ENCODE measurements at regions not wholly inside any gene's neighbourhood (a gene's known extent, or its start where the extent isn't known, plus 50 kb on each side); places are given as distances from the start of the nearest gene placed in this dataset.

DNA sequence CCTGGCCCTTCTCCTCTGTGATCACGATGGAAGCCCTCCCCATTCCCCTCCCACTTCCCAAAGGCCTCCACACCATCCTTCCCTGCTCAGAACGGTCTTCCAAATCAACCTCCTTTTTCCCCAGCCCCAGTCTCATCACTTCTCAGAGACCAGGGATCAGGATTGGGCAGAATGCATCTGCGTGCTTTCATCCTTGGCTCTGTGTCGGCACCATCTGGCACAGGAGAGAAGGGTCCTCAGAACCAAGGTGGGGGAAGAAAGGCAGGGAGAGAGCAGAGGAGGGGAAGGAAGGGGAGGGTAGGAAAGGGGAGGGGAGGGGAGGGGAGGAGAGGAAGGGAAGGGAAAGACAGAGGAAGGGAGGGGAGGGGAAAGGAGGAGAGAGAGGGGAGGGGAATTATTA is 52.4 kb upstream of the FICD start:
- in situ Hi-C loops (cut with HindIII; ENCODE audit: low pct_ligation_motif_present, low pct_unique_long_range_greater_than_20kb, low sequenced_read_pairs), result no loop called here
- DNase-seq, result no peak

DNA sequence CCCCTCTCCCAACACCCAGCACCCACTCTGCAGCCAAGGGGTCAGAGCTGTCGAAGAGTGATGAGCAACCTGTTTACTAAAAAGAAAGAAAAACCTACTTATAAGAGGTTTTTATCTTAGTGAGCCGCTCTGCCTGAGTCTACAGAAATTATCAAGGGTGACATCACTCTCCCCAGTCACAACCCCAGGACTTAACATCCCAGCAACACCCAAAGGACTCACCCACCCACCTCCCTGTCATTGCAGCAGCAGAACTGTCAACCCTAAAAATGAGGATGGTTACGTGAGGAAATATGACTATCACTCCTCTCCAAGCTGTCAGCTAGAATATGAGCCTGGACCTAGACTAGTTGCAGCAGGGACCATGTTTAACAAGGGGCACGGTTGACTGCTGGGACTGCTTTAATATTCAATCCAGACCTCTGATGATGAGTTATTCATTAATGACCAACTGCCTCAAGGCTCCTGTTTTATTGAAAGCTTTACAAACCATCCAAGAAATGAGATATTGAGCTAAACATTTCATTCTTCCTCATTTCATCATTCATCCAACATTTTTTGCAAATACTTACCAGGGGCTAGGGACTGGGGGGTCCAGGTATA is 53.9 kb upstream of the FICD start:
- peak; percentile 54 for DNase-seq
- in situ Hi-C loops (cut with HindIII; ENCODE audit: low pct_ligation_motif_present, low pct_unique_long_range_greater_than_20kb, low sequenced_read_pairs), result no loop called here

DNA sequence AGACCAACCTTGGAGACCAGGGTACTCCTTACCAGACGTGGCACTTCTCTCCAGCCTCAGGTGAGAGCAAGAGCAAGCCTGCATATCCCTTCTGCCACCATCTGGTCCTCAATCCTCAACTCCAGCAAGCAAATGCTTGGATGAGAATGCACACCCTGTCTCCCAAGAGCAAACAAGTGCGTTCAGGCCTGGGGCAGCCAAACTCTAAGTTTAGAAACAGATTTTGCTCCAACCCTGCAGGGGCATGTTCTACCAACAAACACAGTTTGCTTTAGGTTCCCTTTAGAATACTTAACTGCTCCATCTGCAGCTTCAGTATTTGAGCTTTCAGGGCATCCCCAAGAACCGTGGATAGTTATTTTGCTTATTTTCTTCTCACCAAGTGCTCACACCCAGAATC is 55.9 kb upstream of the FICD start:
- in situ Hi-C loops (cut with HindIII; ENCODE audit: low pct_ligation_motif_present, low pct_unique_long_range_greater_than_20kb, low sequenced_read_pairs), result no loop called here

DNA sequence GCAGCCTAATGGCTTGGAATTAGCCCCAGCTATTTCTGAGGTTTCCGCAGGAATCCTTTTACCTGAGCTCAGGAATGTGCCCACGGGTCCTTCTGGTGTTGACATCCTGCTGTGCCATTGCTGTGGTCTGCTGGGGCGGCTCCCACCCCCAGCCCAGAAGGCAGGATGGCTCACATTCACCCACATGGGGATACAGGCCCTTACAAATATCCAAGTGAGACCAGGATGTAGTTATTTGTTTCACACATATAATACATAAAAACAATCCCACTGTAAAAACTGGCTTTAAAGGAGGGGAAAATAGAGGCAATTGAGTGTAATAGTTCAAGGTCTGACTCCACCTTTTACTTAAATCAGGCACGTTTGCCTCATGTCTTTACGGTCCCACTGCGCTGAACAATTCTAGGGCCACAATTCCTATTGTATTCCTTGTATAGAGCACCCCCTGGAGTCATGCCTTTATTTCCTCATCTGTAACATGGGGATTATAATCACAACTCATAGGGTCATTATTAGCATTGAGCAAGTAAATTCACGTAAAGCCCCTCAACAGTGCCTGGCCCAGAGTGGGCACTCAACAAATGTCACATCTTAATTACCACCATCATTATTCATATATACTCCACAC is 57.2 kb upstream of the FICD start:
- in situ Hi-C loops (cut with HindIII; ENCODE audit: low pct_ligation_motif_present, low pct_unique_long_range_greater_than_20kb, low sequenced_read_pairs), result no loop called here
- DNase-seq, result no peak

More for the DNA sequence above, 55.9 kb upstream of the FICD start:
- DNase-seq, result no peak

DNA sequence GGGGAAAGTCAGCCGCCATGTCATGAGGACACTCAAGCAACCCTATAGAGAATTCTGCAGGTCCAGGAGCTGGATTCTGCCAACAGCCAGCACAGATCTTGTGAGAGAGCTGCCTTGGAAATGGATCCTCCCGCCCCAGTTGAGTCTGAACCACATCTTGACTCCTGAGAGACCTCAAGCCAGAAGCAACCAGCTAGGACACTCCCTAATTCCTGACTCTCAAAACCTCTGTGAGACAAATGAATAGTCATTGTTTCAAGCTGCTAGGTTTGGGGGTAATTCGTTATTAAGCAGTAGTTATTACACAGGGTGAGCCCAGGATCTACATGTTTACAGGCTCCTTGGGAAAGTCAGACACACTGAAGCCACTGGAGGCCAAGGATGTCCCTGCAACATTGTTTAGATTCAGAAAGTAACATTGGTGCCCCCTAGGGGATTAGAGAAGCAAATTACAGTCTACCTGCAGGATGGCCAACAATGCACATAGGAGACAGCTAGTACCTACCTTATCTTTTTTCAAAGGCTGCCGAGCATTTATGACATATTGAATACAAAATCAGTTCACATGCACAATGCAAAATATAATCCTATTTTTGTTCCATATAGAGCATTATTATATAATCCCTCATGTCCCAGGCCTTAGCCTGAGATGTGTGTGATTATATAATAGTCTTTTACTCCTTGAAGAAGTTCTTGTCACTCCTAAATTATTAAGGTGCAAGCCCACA is 57.9 kb upstream of the FICD start:
- peak; percentile 77 for DNase-seq
- in situ Hi-C loops (cut with HindIII; ENCODE audit: low pct_ligation_motif_present, low pct_unique_long_range_greater_than_20kb, low sequenced_read_pairs), result no loop called here

DNA sequence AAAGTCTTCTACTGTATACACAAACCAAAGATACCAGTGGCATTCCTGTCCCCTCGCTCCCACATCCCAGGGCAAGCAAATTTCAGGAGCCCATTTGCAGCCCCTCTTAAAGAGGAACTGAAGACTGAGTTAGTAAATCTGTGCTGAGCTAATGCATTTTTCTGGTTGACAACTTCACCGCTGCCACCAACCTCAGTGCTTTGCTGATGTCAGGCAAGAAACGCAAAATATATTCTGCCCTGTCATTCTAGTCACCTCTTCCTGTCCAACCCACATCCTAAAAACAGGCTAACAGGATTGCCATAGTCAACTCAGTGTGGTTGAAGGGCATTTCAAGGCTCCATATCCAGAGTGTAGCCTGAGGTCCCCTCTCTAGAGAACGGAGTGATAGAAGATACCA is 59.4 kb upstream of the FICD start:
- in situ Hi-C loops (cut with HindIII; ENCODE audit: low pct_ligation_motif_present, low pct_unique_long_range_greater_than_20kb, low sequenced_read_pairs), result no loop called here
- no peak for DNase-seq

- DNase-seq, result no peak
- in situ Hi-C loops (cut with HindIII; ENCODE audit: low pct_ligation_motif_present, low pct_unique_long_range_greater_than_20kb, low sequenced_read_pairs), result no loop called here
Observed at GRCh38 chr12:108454539-108455139, 60.4 kb upstream of the FICD start.

- no peak for DNase-seq
- in situ Hi-C loops (cut with HindIII; ENCODE audit: low pct_ligation_motif_present, low pct_unique_long_range_greater_than_20kb, low sequenced_read_pairs), result no loop called here
Observed at GRCh38 chr12:108449478-108449877, 65.6 kb upstream of the FICD start.

- no peak for DNase-seq
- in situ Hi-C loops (cut with HindIII; ENCODE audit: low pct_ligation_motif_present, low pct_unique_long_range_greater_than_20kb, low sequenced_read_pairs), result no loop called here
Observed at GRCh38 chr12:108448246-108448645, 66.8 kb upstream of the FICD start.

DNA sequence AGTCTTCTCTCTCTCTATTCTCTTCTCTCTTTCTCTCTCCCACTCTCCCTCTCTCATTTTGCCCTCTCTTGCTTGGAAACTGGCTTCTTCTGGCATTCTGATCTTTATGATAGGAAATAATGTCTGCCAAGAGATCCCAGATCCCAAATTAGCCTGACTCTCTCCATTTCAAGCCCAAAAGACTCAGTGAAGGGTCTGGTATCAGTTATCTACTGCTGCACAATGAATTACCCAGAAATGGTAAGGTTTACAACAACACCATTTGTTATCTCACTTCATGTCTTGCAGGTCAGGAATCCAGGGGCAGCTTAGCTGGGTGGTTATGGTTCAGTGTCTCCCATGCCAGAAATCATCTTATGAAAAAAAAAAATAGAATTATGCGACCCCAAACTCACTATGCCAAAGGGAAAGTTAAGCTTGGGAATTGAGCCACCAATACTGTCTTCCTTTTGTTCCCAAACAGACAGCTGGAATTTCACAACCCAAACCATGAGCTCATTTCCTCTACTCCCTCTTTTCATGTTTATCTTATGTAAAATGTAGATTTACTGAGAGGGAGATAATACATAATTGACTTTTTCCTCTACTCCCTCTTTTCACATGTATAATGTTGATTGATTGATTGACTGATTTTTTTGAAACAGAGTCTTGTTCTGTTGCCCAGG is 67.8 kb upstream of the FICD start:
- in situ Hi-C loops (cut with HindIII; ENCODE audit: low pct_ligation_motif_present, low pct_unique_long_range_greater_than_20kb, low sequenced_read_pairs), result no loop called here
- DNase-seq, result no peak

- in situ Hi-C loops (cut with HindIII; ENCODE audit: low pct_ligation_motif_present, low pct_unique_long_range_greater_than_20kb, low sequenced_read_pairs), result no loop called here
- no peak for DNase-seq
Observed at GRCh38 chr12:108446766-108447165, 68.3 kb upstream of the FICD start.

GRCh38 chr12:108442910-108443309 is 72.2 kb upstream of the FICD start:
- in situ Hi-C loops (cut with HindIII; ENCODE audit: low pct_ligation_motif_present, low pct_unique_long_range_greater_than_20kb, low sequenced_read_pairs), result no loop called here
- DNase-seq, result no peak

DNA sequence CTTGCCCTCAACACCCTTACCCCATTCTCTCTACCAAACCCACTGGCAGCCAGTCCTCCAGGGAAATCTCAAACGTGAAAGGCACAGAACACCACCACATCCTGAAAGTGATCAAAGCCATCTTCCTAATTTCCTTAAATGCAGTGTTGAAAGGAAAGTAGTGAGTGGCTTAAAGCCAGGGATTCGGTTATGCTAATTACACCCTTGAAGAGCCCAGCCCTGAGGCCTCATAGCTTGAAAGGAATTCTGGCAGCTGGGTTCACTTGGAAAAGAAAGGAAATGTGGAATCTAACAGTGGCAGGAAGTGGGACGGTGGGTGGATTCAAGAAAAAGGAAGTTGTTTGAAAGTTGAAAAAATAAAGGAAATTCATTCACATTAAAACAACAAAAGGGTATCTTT is 73.0 kb upstream of the FICD start:
- DNase-seq, result no peak
- in situ Hi-C loops (cut with HindIII; ENCODE audit: low pct_ligation_motif_present, low pct_unique_long_range_greater_than_20kb, low sequenced_read_pairs), result no loop called here

DNA sequence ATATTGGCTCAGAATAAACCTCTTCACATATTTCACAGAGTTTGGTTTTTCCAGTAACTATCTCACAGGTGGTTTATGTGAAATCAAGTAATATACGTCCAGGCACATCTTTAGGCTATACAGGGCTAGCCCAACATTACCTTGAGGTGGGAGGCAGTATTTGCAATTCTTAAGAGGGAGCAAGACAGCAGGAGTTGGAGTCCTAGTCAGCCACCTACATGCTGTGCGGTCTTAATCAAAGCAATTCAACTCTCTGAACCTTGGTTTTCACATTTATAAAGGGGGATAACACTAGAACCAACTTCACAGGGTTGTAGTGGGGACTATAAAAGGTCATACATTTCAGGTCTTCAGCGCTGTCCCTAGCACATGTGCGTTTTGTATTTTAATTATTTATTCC is 73.5 kb upstream of the FICD start:
- DNase-seq, result no peak
- in situ Hi-C loops (cut with HindIII; ENCODE audit: low pct_ligation_motif_present, low pct_unique_long_range_greater_than_20kb, low sequenced_read_pairs), result no loop called here

DNA sequence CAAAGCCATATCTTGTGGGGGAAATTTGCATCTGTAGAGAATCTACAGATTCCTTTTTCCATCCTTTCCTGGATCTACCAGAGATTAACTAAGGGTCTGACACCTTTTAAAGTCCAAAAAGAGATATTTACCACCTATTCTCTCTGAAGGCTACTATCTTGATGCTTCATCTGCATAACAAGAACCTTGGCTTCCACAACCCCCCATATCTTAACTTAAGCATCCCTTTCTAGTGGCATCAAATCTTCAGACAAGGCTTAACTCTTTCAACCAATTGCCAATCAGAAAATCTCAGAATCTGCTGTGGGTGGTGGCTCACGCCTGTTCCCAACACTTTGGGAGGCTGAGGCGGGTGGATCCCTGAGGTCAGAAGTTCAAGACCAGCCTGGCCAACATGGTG is 74.3 kb upstream of the FICD start:
- in situ Hi-C loops (cut with HindIII; ENCODE audit: low pct_ligation_motif_present, low pct_unique_long_range_greater_than_20kb, low sequenced_read_pairs), result no loop called here
- DNase-seq, result no peak

DNA sequence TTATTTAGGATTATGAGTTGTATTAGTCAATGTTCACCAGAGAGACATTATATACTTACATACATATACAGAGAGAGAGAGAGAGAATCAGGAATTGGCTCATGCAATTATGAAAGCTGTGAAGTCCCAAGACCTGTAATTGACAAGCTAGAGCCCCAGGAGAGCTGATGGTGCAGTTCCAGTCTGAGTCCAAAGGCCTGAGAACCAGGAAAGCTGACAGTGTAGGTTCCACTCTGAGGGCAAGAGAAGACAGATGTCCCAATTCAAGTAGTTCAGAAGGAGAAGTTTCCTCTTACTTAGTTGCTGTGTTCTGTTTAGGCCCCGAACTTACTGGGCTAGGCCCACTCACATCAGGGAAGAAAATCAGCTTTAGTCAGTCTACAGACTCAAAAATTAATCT is 76.4 kb upstream of the FICD start:
- in situ Hi-C loops (cut with HindIII; ENCODE audit: low pct_ligation_motif_present, low pct_unique_long_range_greater_than_20kb, low sequenced_read_pairs), result no loop called here
- DNase-seq, result no peak

DNA sequence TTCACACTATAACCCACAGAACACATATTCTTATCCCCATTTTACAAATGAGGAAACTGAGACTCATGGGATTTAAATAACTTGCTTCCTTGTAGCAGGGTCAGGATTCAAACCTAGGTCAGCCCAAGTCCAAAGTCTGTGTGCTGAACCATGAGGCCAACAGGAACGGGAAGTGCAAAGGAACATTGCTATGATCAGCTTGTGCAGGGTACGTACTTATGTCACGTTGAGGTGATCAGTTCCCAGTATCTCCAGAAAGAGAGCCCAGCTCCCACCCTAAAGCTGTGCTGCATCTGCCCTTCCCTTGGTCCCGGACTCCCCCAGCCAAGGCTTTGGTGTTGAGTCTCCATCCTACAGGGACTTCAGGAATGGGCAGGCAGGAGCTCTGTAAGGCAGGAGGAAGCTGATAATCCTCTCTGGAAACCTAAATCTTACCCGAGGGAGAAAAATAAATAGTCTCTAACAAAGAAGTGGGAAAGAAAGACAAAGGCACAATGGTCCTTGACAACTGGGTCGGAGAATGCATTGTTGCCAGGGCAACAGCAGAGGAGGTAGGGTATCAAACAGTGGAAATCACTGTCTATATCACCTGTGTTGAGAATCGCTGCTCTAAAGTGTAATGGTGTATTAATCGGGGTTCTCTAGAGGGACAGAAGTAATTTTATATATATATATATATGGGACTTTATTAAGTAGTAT is 82.5 kb upstream of the FICD start:
- in situ Hi-C loops (cut with HindIII; ENCODE audit: low pct_ligation_motif_present, low pct_unique_long_range_greater_than_20kb, low sequenced_read_pairs), result no loop called here

GRCh38 chr12:108430926-108431325 is 84.2 kb upstream of the FICD start:
- in situ Hi-C loops (cut with HindIII; ENCODE audit: low pct_ligation_motif_present, low pct_unique_long_range_greater_than_20kb, low sequenced_read_pairs), result no loop called here
- DNase-seq, result no peak

More for the DNA sequence above, 82.5 kb upstream of the FICD start:
- no peak for DNase-seq

- DNase-seq, result no peak
- in situ Hi-C loops (cut with HindIII; ENCODE audit: low pct_ligation_motif_present, low pct_unique_long_range_greater_than_20kb, low sequenced_read_pairs), result no loop called here
Observed at GRCh38 chr12:108430245-108430644, 84.8 kb upstream of the FICD start.

Data from ACHN (cell line).